ENCODE measurements at regions not wholly inside any gene's neighbourhood (a gene's known extent, or its start where the extent isn't known, plus 50 kb on each side); places are given as distances from the start of the nearest gene placed in this dataset.

DNA sequence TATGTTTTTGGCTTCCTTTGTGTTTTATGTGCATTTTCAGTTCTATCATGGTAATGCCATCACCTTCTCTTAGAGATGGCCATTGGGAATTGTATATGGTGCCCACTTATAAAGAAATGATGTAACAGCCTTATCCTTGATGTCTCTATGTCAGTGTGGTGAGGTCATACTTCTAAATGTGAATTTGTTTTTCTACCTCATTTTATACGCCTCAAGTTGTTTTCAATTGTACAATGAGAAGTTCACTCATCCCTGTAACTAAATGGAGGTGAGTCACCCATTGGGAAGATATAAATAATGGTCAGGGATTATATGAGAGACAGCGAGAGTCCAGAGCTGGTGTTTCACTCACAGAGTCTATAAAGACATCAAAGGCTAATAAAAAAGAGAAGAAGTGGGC is 402.4 kb downstream of the AGTPBP1 start:
- TF ChIP-seq, protein P1, sequence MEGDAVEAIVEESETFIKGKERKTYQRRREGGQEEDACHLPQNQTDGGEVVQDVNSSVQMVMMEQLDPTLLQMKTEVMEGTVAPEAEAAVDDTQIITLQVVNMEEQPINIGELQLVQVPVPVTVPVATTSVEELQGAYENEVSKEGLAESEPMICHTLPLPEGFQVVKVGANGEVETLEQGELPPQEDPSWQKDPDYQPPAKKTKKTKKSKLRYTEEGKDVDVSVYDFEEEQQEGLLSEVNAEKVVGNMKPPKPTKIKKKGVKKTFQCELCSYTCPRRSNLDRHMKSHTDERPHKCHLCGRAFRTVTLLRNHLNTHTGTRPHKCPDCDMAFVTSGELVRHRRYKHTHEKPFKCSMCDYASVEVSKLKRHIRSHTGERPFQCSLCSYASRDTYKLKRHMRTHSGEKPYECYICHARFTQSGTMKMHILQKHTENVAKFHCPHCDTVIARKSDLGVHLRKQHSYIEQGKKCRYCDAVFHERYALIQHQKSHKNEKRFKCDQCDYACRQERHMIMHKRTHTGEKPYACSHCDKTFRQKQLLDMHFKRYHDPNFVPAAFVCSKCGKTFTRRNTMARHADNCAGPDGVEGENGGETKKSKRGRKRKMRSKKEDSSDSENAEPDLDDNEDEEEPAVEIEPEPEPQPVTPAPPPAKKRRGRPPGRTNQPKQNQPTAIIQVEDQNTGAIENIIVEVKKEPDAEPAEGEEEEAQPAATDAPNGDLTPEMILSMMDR (IDR thresholded peaks at IDR 0.05; ENCODE audit: insufficient read depth, low read length): no peak
- TF ChIP-seq, protein P2, sequence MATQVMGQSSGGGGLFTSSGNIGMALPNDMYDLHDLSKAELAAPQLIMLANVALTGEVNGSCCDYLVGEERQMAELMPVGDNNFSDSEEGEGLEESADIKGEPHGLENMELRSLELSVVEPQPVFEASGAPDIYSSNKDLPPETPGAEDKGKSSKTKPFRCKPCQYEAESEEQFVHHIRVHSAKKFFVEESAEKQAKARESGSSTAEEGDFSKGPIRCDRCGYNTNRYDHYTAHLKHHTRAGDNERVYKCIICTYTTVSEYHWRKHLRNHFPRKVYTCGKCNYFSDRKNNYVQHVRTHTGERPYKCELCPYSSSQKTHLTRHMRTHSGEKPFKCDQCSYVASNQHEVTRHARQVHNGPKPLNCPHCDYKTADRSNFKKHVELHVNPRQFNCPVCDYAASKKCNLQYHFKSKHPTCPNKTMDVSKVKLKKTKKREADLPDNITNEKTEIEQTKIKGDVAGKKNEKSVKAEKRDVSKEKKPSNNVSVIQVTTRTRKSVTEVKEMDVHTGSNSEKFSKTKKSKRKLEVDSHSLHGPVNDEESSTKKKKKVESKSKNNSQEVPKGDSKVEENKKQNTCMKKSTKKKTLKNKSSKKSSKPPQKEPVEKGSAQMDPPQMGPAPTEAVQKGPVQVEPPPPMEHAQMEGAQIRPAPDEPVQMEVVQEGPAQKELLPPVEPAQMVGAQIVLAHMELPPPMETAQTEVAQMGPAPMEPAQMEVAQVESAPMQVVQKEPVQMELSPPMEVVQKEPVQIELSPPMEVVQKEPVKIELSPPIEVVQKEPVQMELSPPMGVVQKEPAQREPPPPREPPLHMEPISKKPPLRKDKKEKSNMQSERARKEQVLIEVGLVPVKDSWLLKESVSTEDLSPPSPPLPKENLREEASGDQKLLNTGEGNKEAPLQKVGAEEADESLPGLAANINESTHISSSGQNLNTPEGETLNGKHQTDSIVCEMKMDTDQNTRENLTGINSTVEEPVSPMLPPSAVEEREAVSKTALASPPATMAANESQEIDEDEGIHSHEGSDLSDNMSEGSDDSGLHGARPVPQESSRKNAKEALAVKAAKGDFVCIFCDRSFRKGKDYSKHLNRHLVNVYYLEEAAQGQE (IDR thresholded peaks at IDR 0.05; ENCODE audit: insufficient replicate concordance, low read depth): no peak
- TF ChIP-seq POLR2AphosphoS5 (IDR thresholded peaks at IDR 0.05; ENCODE audit: low read depth) (no peak), GABPA (IDR thresholded peaks at IDR 0.05; ENCODE audit: low read depth) (no peak), SPI1 (IDR thresholded peaks at IDR 0.05; ENCODE audit: borderline replicate concordance, low read depth) (no peak)

All from HL-60 (cell line).